ENCODE measurements at regions not wholly inside any gene's neighbourhood (a gene's known extent, or its start where the extent isn't known, plus 50 kb on each side); places are given as distances from the start of the nearest gene placed in this dataset.

DNA sequence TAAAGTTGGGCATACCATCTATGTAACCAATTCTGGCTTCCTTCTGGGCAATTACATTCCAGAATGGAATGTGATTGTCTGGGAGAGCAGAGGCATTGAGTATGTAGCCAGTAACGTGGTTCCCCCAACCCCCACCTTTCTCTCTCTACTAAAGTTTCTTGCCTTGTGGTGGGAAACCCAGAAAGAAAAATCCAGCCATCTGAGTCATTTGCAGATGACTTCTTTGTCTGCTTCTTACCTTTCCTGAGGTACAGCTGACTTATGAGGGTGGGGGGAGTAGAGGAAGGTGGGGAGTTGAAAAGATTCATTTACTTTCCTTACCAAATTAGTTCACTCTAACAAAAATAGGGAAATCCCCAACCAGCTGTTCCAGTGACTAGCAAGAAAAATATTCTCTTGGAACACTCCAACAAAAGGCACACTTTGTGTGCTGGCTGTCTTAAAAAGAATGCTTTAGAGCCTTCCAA, 112.1 kb upstream of the FRMD6 start:
- DNase-seq (ENCODE audit: low spot score) (no peak), ATAC-seq (no peak)

- ATAC-seq (no peak), DNase-seq (ENCODE audit: low spot score) (no peak)
These were observed 111.3 kb upstream of the FRMD6 start for GRCh38 chr14:51540364-51540763.

GRCh38 chr14:51544471-51544870, 107.2 kb upstream of the FRMD6 start:
- no peak for ATAC-seq
- no peak for DNase-seq (ENCODE audit: low spot score)

DNA sequence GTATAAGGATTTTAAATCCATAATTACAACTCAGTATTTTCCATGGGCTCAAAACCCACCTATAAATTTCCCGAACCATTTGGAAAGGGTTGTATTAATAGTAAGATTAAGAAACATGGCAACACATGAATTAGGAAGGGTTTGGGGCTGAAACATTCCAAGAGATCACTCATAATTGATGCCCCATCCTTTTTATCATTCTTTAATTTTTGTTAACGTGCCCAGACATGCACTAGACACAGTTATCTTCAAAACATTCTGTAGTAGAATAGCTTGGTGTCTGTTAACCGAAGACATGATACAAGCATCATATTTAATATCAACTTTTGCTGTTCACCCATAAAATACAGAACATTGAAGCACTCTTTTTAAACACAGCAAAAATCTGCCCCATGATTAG, 106.8 kb upstream of the FRMD6 start:
- ATAC-seq, result no peak

DNA sequence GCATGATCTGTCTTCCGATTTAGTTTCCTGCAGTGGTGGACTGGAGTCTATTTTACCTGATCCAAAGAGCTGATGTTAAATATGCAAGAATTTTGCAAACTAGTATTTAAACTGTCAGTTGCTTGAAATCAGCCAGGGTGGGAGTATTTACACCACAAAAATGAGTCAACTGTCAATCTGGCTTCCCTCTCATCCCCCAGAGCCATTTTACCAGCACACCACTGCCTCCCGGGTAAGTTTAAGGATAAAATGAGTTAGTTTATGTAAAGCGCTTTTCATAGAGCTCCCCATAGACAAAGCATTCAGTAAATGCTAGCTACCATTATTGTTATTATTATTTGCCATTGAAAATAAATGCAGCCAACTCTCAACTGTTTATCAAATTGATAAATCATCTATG, 106.3 kb upstream of the FRMD6 start:
- DNase-seq (ENCODE audit: low spot score) (no peak), ATAC-seq (no peak)

More for the DNA sequence above, 106.8 kb upstream of the FRMD6 start:
- DNase-seq (ENCODE audit: low spot score), result no peak

GRCh38 chr14:51546099-51546498, 105.6 kb upstream of the FRMD6 start:
- DNase-seq (ENCODE audit: low spot score) (no peak), ATAC-seq (no peak)

- ATAC-seq (peak; percentile 76), DNase-seq (ENCODE audit: low spot score) (no peak)
These were observed 105.0 kb upstream of the FRMD6 start for GRCh38 chr14:51546603-51547258.

DNA sequence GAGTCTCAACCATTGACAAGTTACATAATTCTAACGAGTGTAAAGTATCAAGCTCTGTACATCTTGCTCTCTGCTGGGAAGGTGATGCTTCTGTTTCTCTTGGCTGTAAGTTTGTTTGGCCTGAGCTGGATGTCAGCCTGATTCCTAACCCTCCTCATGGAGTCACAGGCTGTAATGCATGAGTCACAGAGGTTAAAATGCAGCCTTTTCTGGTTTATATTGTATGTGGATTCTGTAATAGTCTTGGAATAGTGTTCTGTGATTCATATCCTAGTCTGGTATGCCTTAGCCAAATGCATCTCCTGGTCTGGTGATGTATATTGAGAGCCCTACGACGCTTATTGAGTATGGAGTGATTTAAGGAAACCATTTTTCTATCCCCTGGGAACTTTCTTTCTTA, 104.5 kb upstream of the FRMD6 start:
- DNase-seq (ENCODE audit: low spot score) (peak; percentile 58), ATAC-seq (peak; percentile 97)

DNA sequence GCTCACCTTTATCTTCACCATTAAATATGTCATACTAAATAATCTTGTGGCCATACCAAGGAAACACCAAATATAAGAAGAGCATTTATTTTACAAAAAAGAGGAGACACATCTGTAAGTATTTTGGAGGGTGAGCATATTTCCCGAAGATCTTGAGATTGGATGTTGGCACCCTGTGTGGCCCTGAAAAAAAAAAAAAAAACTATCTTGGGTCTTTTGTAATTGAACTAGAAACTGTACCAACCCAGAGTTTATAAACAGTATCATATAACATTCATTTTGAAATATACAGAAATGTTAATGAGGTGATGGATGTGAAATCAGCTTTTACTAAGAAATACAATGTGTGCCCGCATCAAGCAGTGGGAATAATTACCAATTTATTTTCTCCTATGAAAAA, 104.0 kb upstream of the FRMD6 start:
- DNase-seq (ENCODE audit: low spot score), result no peak
- no peak for ATAC-seq

DNA sequence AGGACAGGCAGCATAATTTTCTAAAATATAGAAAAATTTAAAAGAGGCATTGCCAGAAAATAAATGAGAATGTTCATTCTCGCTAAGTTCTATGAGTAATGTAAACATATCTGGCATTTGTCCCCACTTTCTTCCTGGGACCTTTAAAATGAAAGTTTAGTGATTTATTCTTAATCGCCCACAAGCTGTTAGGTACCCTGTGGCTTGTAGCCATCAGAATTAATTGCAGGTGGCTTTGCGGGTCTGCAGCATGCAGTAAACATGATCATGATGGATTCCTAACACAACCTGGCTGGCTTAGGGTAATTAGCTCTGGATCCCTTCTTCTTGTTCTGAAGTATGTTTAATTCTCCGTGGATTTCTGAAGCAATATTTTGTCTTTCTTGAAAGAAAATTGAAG, 103.5 kb upstream of the FRMD6 start:
- DNase-seq (ENCODE audit: low spot score) (no peak), ATAC-seq (no peak)

DNA sequence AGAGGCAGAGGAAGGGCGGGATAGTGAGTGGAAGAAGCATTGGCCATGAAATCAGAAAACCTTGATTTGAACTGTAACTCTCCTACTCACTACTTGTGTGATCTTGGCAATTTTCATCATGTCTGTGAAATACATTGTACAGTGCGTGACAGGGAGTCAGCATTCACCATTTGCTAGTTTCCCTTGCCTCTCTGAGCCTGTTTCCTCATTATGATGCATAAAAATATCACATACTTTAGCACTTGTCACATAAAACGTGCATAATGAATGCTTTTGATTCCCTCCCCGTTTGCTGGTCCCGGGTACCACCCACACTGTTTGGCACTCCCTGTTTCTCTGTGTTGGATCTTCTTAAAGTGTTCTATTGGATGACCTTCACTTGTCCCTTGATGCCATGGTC, 101.1 kb upstream of the FRMD6 start:
- DNase-seq (ENCODE audit: low spot score), result no peak
- ATAC-seq, result no peak

DNA sequence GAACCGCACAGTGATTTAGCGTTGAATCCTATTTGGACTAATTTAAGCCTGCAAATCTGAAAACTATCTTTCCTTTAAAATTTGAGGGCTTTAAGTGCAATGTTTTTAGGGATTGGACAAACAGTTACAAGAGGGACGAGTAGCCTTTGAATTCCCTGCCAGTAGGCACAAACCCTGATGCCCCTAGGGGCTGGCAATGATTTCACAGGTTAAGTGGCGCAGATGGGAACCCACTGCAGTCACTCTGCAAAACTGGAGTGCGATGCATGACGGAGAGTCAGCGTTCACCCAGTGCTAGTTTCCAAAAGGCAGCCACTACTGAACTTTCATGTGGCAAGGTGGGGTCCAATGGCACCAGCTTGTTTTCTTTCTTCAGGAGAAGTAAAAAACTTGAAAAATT, 99.4 kb upstream of the FRMD6 start:
- ATAC-seq (no peak), DNase-seq (ENCODE audit: low spot score) (no peak)

- peak; percentile 90 for ATAC-seq
- peak; percentile 79 for DNase-seq (ENCODE audit: low spot score)
These were observed 98.8 kb upstream of the FRMD6 start for GRCh38 chr14:51552768-51553404.

- no peak for ATAC-seq
These were observed 97.3 kb upstream of the FRMD6 start for GRCh38 chr14:51554339-51554920.

GRCh38 chr14:51554953-51555352, 96.8 kb upstream of the FRMD6 start:
- ATAC-seq, result no peak
- DNase-seq (ENCODE audit: low spot score), result no peak

More at GRCh38 chr14:51554339-51554920, 97.3 kb upstream of the FRMD6 start:
- DNase-seq (ENCODE audit: low spot score), result no peak

- DNase-seq (ENCODE audit: low spot score), result no peak
- no peak for ATAC-seq
These were observed 90.6 kb upstream of the FRMD6 start for GRCh38 chr14:51561141-51561540.

GRCh38 chr14:51562816-51563215, 88.9 kb upstream of the FRMD6 start:
- DNase-seq (ENCODE audit: low spot score) (no peak), ATAC-seq (no peak)

GRCh38 chr14:51563560-51563959, 88.2 kb upstream of the FRMD6 start:
- no peak for DNase-seq (ENCODE audit: low spot score)
- no peak for ATAC-seq

- no peak for DNase-seq (ENCODE audit: low spot score)
- peak; percentile 84 for ATAC-seq
These were observed 87.2 kb upstream of the FRMD6 start for GRCh38 chr14:51564460-51564859.

DNA sequence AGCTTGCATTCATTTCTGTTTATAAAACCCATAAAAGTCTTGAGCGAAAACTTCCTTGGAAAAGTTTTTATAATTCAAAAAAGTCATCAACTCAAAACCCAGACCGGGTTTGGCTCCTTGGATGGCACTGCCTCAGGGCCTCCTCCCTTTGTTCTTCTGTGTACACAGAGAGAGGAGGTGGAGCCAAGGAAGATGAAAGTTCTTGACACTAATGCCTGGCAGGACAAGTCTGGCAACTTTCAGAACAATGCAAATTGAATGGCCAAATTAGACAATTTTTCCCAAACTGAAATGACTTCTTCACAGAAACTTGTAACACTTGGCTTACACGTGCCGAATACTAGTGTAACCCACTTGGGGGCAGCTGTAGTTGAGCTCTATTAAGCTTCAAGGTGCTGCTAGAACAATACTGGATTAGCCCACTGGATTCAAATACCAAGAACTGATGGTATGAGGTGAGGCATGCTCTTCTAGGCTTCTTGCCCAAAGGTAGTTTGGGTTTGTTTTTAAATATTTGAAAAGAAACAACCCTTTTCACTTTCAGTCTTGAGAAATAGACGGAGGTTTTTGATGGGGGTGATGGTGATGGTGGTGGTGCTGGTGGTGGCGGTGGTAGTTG, 86.6 kb upstream of the FRMD6 start:
- ATAC-seq (no peak), DNase-seq (ENCODE audit: low spot score) (no peak)

DNA sequence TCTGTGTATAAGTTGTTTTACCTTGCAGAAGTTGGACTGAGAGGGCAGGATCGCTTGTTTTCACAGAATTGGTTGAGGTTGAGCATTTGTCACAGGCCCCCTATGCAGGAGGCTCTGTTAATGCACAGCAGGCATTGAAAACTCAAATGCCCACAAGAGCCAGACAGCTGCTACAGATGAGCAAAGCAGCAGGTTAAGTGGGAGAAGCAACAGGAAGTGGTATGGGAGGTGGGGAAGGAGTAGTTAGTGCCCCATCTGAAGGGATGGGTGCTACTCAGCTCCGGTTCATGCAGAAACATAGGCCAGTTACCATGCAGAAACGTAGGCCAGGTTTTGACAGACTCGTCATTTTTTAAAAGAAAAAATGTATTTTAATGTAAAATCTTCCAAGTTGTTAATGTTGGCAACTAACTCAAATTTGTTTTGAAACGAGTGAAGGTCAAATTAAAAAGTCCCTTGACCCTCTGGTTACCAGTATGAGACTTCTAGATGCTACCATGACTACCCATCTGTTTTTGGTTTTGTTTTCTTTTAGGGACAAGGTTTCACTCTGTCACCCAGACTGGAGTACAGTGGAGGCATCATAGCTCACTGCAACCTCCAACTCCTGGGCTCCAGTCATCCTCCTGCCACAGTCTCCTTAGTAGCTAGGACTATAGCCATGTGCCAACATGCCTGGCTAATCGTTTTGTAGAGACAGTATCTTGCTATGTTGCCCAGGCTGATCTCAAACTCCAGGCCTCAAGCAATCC, 84.7 kb upstream of the FRMD6 start:
- no peak for ATAC-seq
- DNase-seq (ENCODE audit: low spot score), result no peak
